ENCODE measurements at regions not wholly inside any gene's neighbourhood (a gene's known extent, or its start where the extent isn't known, plus 50 kb on each side); places are given as distances from the start of the nearest gene placed in this dataset.

DNA sequence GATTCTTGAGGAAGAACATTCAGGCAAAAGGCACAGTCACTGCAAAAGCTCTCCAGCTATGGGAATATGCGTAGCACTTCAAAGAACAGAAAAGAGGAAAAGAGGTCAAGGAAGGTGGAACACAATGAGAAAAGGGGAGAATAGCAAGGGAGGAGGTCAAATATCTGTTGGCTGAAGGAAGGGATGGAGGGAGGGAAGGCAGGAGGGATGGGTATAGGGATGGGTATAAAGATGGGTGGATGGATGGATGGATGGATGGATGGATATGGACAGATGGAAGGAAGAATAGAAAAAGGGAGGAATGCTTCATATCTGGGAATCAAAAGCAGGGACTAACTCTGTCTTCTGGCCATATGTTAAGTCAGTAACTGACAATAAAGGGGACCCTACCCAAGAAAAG, 164.2 kb upstream of the TOP1 start:
- Histone ChIP-seq H3K4me3 (no peak overlapping the region), H3K27ac (no peak overlapping the region), H3K9me3 (no peaks in the 10 kb centered on the region), H3K4me1 (no peaks in the 10 kb centered on the region), H3K27me3 (no peaks in the 10 kb centered on the region), H3K36me3 (no peaks in the 10 kb centered on the region)
- DNase-seq (no peak), FAIRE-seq (no peak), ATAC-seq (no peak)
- WGBS, 2 donors: 86 to 100% methylated on average over 1 of the region's 1 CpG
- intact Hi-C loops (cut with DNase I): loop anchor here in 1 of 3 donors (10.0 kb wide), 1 partner anchor 60 kb away; no protein-coding TSS in a partner anchor
- TF ChIP-seq, protein P1, sequence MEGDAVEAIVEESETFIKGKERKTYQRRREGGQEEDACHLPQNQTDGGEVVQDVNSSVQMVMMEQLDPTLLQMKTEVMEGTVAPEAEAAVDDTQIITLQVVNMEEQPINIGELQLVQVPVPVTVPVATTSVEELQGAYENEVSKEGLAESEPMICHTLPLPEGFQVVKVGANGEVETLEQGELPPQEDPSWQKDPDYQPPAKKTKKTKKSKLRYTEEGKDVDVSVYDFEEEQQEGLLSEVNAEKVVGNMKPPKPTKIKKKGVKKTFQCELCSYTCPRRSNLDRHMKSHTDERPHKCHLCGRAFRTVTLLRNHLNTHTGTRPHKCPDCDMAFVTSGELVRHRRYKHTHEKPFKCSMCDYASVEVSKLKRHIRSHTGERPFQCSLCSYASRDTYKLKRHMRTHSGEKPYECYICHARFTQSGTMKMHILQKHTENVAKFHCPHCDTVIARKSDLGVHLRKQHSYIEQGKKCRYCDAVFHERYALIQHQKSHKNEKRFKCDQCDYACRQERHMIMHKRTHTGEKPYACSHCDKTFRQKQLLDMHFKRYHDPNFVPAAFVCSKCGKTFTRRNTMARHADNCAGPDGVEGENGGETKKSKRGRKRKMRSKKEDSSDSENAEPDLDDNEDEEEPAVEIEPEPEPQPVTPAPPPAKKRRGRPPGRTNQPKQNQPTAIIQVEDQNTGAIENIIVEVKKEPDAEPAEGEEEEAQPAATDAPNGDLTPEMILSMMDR (IDR thresholded peaks at IDR 0.05): no peak

DNA sequence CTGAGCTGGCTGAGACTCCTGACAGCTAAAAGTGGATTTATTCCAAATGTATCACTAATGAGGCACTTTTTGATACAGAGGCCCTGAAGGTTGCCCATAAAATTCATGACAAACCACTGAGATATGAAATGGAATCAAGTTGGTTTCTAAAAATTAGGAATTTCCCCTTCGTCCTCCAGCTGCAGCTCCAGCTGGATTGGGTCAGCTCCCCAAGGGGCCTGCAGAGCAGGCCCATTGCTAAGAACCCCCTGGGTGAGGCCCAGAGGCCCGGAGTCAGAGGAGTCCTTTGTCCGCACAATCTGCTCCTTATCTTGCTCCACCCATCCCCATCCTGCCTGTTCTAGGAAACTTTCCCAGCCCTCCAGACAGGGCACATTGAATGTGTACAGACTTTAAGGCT, 163.5 kb upstream of the TOP1 start:
- Histone ChIP-seq H3K27me3 (no peaks in the 10 kb centered on the region), H3K27ac (no peak overlapping the region), H3K4me3 (no peak overlapping the region), H3K9me3 (no peaks in the 10 kb centered on the region), H3K4me1 (no peaks in the 10 kb centered on the region), H3K36me3 (no peaks in the 10 kb centered on the region)
- intact Hi-C loops (cut with DNase I): loop anchor here in 1 of 3 donors (10.0 kb wide), 1 partner anchor 60 kb away; no protein-coding TSS in a partner anchor
- FAIRE-seq (no peak), ATAC-seq (no peak), DNase-seq (no peak)
- TF ChIP-seq, protein P1 (IDR thresholded peaks at IDR 0.05): no peak
- 74 to 78% methylated on average over 3 of the region's 3 CpGs for WGBS, 2 donors

DNA sequence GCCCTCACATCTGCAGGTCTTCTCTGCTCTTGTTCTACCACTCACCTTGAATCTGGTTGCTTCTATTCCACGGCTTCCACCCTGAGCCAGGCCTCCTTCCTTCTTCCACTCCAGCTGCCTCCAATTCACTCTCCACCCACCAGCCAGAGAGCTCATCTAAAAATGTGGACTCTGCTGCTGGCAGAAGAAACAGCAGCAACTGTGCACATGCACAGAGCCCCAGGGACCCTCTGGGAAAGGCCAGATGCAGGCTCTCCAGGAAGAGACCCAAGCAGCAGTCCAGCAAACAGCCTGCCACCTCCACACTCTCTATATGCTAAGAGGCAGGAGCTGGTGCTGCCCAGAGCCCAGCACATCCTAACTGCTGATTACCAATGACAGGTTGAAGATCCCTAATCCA, 162.6 kb upstream of the TOP1 start:
- TF ChIP-seq, protein P1 (IDR thresholded peaks at IDR 0.05): no peak
- WGBS, 2 donors: 28 to 32% methylated on average over 1 of the region's 1 CpG
- no peak for DNase-seq

DNA sequence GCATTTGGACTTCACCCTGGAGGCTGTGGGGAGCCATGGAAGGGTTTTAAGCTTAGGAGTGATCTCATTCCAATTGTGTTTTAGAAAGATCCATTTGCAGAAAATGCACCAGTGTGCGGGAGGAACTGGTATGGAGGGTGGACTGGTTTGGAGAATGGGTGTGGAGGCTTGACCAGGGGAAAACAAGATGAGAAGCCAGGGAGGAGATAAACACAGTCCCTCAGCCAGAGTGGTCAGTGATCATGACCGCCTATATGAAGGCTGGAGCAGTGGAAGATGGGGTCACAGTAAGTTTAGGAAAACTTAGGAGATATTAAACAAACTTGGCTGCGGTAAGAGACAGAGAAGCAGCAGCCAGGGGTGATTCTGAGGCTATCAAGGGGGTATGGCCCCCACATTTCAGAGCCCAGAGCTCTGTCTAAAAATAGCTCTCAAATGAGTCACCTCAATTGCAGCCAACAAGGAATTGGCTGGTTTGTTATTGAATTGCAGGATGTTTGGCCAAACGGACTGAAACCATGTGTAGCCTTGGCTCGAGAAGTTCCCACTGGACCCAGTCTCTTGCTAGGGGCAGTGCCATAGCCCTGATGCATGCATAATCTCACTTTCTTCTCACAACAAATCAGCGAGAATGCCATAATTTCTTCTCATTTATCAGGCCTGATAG, 159.9 kb upstream of the TOP1 start:
- H3K27me3 ChIP-seq: no peaks in the 10 kb centered on the region
- no peak overlapping the region for H3K27ac ChIP-seq
- TF ChIP-seq, protein P1 (IDR thresholded peaks at IDR 0.05): no peak
- ATAC-seq (peak in 3 of 4 donors; percentile 41 to 58 (median 44)), FAIRE-seq (no peak), DNase-seq (peak in 1 of 6 donors; percentile 3)
- H3K36me3 ChIP-seq: no peaks in the 10 kb centered on the region
- H3K4me1 ChIP-seq: no peaks in the 10 kb centered on the region
- no peak overlapping the region for H3K4me3 ChIP-seq
- 57 to 67% methylated on average over 6 of the region's 6 CpGs for WGBS, 2 donors
- intact Hi-C loops (cut with DNase I): loop anchor here in 1 of 3 donors (10.0 kb wide), 1 partner anchor 64 kb away; no protein-coding TSS in a partner anchor
- no peaks in the 10 kb centered on the region for H3K9me3 ChIP-seq

More for the DNA sequence above, 162.6 kb upstream of the TOP1 start:
- Histone ChIP-seq H3K27me3 (no peaks in the 10 kb centered on the region), H3K9me3 (no peaks in the 10 kb centered on the region), H3K36me3 (no peaks in the 10 kb centered on the region), H3K4me1 (no peaks in the 10 kb centered on the region), H3K4me3 (no peak overlapping the region), H3K27ac (no peak overlapping the region)
- FAIRE-seq: no peak
- intact Hi-C loops (cut with DNase I): loop anchor here in 1 of 3 donors (10.0 kb wide), 1 partner anchor 61 kb away; no protein-coding TSS in a partner anchor
- ATAC-seq: no peak
